ENCODE measurements at regions not wholly inside any gene's neighbourhood (a gene's known extent, or its start where the extent isn't known, plus 50 kb on each side); places are given as distances from the start of the nearest gene placed in this dataset.

- Histone ChIP-seq H3K4me3 (replicated peaks in 1 of 3; ENCODE audit: insufficient read depth in 1 of 3, low read depth in 1 of 3, low read length in 3 of 3) (no peak overlapping the region), H3K79me2 (ENCODE audit: control insufficient read depth, insufficient read depth, low read length) (no peaks in the 10 kb centered on the region), H3K27ac (ENCODE audit: insufficient read depth, low read depth, low read length) (no peak overlapping the region), H3K4me2 (ENCODE audit: insufficient read depth, low read length) (no peak overlapping the region), H3K27me3 (ENCODE audit: control insufficient read depth in 2 of 2, insufficient read depth in 2 of 2, low read length in 2 of 2) (no peaks in the 10 kb centered on the region), H2AFZ (ENCODE audit: low read depth, low read length) (no peak overlapping the region), H3K4me1 (ENCODE audit: control insufficient read depth, extremely low read depth, insufficient read depth, low read length) (no peaks in the 10 kb centered on the region), H3K9me1 (replicated peaks; ENCODE audit: control insufficient read depth, extremely low read depth, insufficient read depth, low read length) (no peaks in the 10 kb centered on the region), H3K9ac (replicated peaks; ENCODE audit: extremely low read depth, insufficient read depth, low read length) (no peak overlapping the region), H3K9me3 (replicated peaks; ENCODE audit: control insufficient read depth, insufficient read depth, low read length) (no peaks in the 10 kb centered on the region), H4K20me1 (replicated peaks; ENCODE audit: control insufficient read depth, extremely low read depth, insufficient read depth, low read length) (no peaks in the 10 kb centered on the region), H3K36me3 (ENCODE audit: control insufficient read depth in 2 of 2, extremely low read depth in 1 of 2, insufficient read depth in 2 of 2, low read length in 2 of 2) (no peaks in the 10 kb centered on the region)
- DNase-seq (ENCODE audit: low read depth, low spot score) (no peak), FAIRE-seq (no peak)
- POLR2A ChIA-PET = no interaction called here
- intact Hi-C loops (cut with micrococcal nuclease) (no loop called here), dilution Hi-C loops (cut with MboI; ENCODE audit: extremely low pct_ligation_motif_present, low sequenced_read_pairs) (no loop called here)
- TF ChIP-seq POLR2AphosphoS5 (IDR thresholded peaks at IDR 0.05; ENCODE audit: insufficient read depth, low read depth, low read length) (no peak), JUN (IDR thresholded peaks at IDR 0.05; ENCODE audit: borderline replicate concordance, insufficient read depth, insufficient read length, low read depth) (no peak), GATA2 (IDR thresholded peaks at IDR 0.05; ENCODE audit: insufficient read depth, insufficient read length, low read depth, low read length) (no peak)
- TF ChIP-seq, protein P1, sequence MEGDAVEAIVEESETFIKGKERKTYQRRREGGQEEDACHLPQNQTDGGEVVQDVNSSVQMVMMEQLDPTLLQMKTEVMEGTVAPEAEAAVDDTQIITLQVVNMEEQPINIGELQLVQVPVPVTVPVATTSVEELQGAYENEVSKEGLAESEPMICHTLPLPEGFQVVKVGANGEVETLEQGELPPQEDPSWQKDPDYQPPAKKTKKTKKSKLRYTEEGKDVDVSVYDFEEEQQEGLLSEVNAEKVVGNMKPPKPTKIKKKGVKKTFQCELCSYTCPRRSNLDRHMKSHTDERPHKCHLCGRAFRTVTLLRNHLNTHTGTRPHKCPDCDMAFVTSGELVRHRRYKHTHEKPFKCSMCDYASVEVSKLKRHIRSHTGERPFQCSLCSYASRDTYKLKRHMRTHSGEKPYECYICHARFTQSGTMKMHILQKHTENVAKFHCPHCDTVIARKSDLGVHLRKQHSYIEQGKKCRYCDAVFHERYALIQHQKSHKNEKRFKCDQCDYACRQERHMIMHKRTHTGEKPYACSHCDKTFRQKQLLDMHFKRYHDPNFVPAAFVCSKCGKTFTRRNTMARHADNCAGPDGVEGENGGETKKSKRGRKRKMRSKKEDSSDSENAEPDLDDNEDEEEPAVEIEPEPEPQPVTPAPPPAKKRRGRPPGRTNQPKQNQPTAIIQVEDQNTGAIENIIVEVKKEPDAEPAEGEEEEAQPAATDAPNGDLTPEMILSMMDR (IDR thresholded peaks at IDR 0.05; ENCODE audit: extremely low read depth in 1 of 2, insufficient read depth in 1 of 2, low read depth in 1 of 2, low read length in 2 of 2) = no peak
- CTCF ChIA-PET = interaction anchor here (1.2 kb wide), 1 partner anchor 100 kb away, joined by 3 read pairs; no protein-coding TSS in a partner anchor
- no TSS peak for BruUV-seq (replicated peaks)
These were observed 321.0 kb downstream of the C7orf25 start for GRCh38 chr7:42590771-42591310.

DNA sequence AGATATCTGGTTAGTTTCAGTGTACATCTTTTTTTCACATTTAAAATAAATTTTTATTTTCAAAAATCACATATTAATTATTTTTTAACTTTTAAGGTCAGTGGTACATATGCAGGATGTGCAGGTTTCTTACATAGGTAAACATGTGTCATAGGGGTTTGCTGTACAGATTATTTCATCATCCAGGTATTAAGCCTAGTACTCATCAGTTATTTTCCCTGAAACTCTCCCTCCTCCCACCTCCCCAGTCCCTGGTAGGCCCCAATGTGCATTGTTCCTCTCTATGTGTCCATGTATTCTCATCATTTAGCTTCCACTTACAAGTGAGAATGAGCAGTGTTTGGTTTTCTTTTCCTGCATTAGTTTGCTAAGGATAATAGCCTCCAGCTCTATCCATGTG, 323.0 kb downstream of the C7orf25 start:
- DNase-seq (ENCODE audit: low read depth, low spot score) (no peak), FAIRE-seq (no peak)
- H3K9ac ChIP-seq (replicated peaks; ENCODE audit: extremely low read depth, insufficient read depth, low read length) = no peak overlapping the region
- CTCF ChIA-PET = no interaction called here
- no peaks in the 10 kb centered on the region for H3K9me3 ChIP-seq (replicated peaks; ENCODE audit: control insufficient read depth, insufficient read depth, low read length)
- no peaks in the 10 kb centered on the region for H4K20me1 ChIP-seq (replicated peaks; ENCODE audit: control insufficient read depth, extremely low read depth, insufficient read depth, low read length)
- BruUV-seq (replicated peaks) = no TSS peak
- dilution Hi-C loops (cut with MboI; ENCODE audit: extremely low pct_ligation_motif_present, low sequenced_read_pairs) = no loop called here
- TF ChIP-seq, protein P1 (IDR thresholded peaks at IDR 0.05; ENCODE audit: extremely low read depth in 1 of 2, insufficient read depth in 1 of 2, low read depth in 1 of 2, low read length in 2 of 2) = no peak
- TF ChIP-seq MYC (IDR thresholded peaks at IDR 0.05; ENCODE audit: low read depth, low read length) (no peak), JUN (IDR thresholded peaks at IDR 0.05; ENCODE audit: borderline replicate concordance, insufficient read depth, insufficient read length, low read depth) (no peak), FOS (IDR thresholded peaks at IDR 0.05; ENCODE audit: borderline replicate concordance, insufficient read depth, low read length) (no peak), POLR2AphosphoS5 (IDR thresholded peaks at IDR 0.05; ENCODE audit: insufficient read depth, low read depth, low read length) (no peak), EZH2 (IDR thresholded peaks at IDR 0.05; ENCODE audit: borderline replicate concordance, low read depth, low read length, severe bottlenecking) (no peak)
- TF ChIP-seq, protein P2, sequence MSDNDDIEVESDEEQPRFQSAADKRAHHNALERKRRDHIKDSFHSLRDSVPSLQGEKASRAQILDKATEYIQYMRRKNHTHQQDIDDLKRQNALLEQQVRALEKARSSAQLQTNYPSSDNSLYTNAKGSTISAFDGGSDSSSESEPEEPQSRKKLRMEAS (IDR thresholded peaks at IDR 0.05; ENCODE audit: insufficient read depth, insufficient read length) = no peak
- POLR2A ChIA-PET = no interaction called here
- no peaks in the 10 kb centered on the region for H3K36me3 ChIP-seq (ENCODE audit: control insufficient read depth in 2 of 2, extremely low read depth in 1 of 2, insufficient read depth in 2 of 2, low read length in 2 of 2)
- H3K4me2 ChIP-seq (ENCODE audit: insufficient read depth, low read length) = no peak overlapping the region
- no peak overlapping the region for H3K4me3 ChIP-seq (replicated peaks in 1 of 3; ENCODE audit: insufficient read depth in 1 of 3, low read depth in 1 of 3, low read length in 3 of 3)
- no peaks in the 10 kb centered on the region for H3K9me1 ChIP-seq (replicated peaks; ENCODE audit: control insufficient read depth, extremely low read depth, insufficient read depth, low read length)
- H3K27me3 ChIP-seq (ENCODE audit: control insufficient read depth in 2 of 2, insufficient read depth in 2 of 2, low read length in 2 of 2) = no peaks in the 10 kb centered on the region
- H3K79me2 ChIP-seq (ENCODE audit: control insufficient read depth, insufficient read depth, low read length) = no peaks in the 10 kb centered on the region
- H2AFZ ChIP-seq (ENCODE audit: low read depth, low read length) = no peak overlapping the region
- no peak overlapping the region for H3K27ac ChIP-seq (ENCODE audit: insufficient read depth, low read depth, low read length)
- no peaks in the 10 kb centered on the region for H3K4me1 ChIP-seq (ENCODE audit: control insufficient read depth, extremely low read depth, insufficient read depth, low read length)
- intact Hi-C loops (cut with micrococcal nuclease) = no loop called here
